HG02571 (cell line): ENCODE measurements at regions not wholly inside any gene's neighbourhood (a gene's known extent, or its start where the extent isn't known, plus 50 kb on each side); places are given as distances from the start of the nearest gene placed in this dataset.
"Not testable (repeated sequence)": the region's sequence is repeated elsewhere in the genome, so short reads cannot be mapped to it uniquely, and the experiment has no call there.

Experiments used
- ATAC-seq: cut with Tn5 transposase; IDR thresholded peaks from one replicate; pipeline ENCODE4 v1.9.1; 2021; ENCODE audit warnings: mild to moderate bottlenecking, moderate library complexity; ENCODE audit not compliant: unreplicated experiment

DNA sequence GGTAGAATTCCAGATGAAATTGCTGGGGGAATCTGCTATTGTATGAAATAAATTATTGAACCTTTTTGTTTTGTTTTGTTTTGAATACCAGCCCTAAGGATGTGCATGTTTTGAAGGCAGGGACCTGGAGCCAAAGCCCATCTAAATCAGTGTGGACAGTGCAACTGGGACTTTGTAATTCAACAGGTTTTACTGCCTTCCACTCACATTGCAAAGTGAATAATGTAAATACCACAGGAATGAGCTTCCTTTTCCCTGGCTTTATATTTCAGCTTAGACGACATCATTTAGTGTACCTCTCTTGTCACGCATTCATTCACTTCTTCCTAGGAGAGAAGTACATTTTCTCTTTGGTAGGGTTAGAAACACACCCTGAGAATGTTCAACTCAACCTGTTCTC is 795.0 kb downstream of the CENPC start:
- no peak for ATAC-seq

DNA sequence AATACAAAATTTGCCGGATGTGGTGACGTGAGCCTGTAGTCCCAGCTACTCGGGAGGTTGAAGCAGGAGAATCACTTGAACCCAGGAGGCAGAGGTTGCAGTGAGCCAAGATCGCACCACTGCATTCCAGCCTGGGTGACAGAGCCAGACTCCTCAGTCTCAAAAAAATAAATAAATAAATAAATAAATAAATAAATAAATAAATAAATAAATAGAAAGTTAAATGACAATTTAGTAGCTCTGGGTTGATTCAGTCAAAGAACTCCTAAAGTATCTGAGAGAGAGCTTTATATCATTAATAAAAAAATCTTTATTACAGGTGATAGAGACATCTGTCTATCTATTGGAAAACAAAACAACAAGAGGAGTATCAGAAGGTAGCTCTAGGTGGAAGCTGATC is 798.4 kb downstream of the CENPC start:
- ATAC-seq, result not testable (repeated sequence)

DNA sequence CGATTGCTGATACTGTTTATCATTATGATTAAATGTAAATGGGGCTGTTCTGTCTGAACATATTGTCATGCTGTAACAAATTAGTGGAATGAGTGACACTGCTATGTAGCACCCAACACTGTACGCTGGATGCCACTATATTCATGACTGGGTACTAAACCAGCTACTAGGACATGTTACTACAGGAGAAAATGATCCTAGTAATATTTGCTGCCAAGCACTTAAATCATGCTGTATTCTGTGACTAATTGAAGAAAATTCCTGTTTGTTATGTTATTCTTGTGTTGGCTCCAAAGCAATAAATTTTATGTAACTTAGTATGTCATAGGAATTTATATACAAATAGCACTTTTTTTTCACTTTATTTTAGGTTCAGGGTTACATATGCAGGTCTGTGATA is 804.2 kb downstream of the CENPC start:
- ATAC-seq, result no peak

DNA sequence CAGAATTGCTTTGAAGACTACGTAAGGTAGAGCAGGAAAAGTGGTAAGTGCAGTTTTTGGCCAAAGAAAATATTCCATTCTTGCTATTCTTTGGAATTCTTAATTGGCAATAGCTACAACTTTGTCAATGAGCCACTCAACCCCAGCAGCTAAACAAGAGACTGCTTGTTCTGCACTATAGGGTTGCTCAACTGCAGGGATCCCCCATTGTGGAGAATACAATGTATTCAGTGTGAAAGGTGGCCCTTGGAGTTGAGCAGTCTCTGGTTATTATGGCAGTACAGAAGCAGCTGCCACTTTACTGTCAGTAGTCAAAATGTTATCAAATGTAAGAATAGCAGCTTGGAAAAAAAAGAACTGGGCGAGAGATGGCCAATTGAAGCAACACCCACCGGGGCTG is 808.7 kb downstream of the CENPC start:
- ATAC-seq, result no peak

DNA sequence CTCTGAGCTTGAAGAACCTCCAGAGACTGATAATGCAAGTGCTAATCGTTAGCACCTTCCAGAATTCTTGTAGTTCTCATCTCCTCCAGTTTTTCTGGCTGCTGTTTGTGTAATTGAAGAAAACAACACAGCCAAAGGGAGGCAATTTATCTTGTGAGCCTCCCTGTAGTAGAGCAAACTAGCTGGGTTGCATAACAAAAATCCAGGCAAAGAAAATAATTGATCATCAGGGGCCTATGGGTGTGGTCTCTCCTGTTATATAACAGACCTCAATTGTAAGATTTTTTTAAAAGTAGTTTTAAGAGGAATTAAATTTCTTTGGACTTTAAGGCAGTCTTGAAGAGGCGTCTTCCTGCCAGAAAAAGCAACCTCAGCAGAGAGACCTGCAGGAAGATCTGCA is 817.0 kb downstream of the CENPC start:
- no peak for ATAC-seq

DNA sequence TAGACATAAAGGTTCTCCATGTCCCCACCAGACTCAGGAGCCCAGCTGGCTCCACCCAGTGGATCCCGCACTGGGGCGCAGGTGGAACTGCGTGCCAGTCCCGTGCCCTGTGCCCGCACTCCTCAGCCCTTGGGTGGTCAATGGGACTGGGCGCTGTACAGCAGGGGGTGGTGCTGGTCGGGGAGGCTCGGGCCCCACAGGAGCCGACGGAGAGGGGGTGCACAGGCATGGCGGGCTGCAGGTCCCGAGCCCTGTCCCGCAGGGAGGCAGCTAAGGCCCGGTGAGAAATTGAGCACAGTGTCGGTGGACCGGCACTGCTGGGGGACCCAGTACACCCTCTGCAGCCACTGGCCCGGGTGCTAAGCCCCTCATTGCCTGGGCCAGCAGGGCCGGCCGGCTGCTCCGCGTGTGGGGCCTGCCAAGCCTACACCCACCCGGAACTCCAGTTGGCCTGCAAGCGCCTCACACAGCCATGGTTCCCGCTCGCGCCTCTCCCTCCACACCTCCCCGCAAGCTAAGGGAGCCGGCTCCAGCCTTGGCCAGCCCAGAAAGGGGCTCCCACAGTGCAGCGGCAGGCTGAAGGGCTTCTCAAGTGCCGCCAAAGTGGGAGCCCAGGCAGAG is 832.9 kb downstream of the CENPC start:
- ATAC-seq, result not testable (repeated sequence)

DNA sequence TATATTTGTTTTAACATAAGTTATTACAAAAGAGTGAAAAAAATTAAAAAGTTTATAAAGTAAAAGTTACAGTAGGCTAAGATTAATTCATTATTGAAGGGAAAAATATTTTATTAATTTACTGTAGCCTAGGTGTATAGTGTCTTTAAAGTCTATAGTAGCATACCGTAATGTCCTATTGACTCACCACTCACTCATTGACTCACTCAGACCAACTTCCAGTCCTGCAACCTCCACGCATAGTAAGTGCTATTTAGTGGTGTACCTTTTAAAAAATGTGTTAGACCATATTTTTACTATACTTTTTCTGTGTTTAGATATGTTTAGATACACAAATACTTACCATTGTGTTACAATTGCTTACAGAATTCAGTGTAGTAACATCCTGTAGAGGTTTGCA is 841.1 kb downstream of the CENPC start:
- no peak for ATAC-seq

DNA sequence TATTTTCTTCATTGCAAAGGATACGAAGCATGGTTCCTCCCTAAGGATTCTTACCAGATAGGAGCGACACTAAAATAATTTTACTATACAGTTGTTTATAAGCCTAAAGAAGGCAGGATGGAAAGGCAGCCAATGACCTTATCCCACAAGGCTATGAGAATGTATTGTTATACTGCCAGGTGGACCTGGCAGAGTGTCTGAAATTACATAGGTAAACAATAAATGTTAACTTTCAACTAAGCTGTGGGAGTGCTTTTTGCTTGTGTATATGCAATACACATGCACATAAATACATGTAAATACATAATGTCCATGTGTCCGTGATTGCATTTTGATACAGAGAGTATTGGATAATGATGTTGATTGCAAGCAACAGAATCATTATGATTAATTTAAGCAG is 850.6 kb downstream of the CENPC start:
- no peak for ATAC-seq

DNA sequence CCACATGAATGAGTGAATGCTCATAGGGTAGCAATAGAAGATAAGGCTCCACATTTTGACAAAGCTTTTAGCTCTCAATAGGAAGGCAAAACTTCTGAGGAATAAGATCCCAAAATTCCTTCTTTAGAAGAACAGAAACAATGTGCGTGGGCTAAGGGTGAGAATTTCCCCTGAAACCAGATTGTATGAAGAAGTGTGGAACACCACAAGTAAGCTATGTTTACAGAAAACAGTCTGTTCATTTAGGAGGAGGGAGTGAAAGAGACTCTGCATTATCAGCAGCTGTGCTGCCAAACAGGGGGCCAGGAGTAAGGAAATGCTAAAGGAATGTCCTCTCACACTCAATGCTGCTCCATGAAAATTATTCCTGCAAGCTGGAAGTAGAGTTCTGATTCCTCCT is 851.6 kb downstream of the CENPC start:
- no peak for ATAC-seq

DNA sequence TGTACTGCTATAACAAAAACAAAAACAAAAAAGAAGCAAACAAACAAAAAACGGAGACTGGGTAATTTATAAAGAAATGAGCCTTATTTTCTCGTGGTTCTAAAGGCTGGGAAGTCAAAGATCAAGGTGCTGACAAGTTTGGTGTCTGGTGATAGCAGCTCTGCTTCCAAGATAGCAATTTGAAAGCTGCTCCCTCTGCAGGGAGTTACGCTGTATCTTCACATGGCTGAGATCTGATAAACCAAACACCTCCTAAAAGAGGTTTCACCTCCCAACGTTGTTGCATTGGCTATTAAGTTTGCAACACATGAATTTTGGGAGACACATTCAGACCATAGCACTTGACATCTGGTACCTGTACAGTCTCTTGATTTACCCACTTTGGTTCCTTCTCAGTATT is 854.2 kb downstream of the CENPC start:
- no peak for ATAC-seq

DNA sequence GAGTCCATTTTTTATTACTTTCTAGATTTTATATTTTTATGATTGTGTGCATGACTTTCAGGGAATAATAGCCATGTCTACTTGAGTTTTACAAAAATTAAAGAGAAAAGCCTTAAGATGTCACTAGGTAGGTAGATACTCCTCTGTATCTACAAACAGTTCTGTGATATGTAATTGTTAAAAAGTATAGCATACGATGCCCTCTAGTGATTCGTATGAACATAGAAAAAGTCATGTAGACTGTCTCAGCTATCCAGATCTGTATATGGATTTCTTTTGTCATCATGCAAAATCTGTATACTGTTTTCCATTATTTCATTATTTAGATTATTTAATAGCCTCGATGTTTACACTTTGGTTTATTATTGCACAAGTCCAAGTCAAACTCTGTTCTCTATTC is 856.6 kb downstream of the CENPC start:
- ATAC-seq, result no peak

DNA sequence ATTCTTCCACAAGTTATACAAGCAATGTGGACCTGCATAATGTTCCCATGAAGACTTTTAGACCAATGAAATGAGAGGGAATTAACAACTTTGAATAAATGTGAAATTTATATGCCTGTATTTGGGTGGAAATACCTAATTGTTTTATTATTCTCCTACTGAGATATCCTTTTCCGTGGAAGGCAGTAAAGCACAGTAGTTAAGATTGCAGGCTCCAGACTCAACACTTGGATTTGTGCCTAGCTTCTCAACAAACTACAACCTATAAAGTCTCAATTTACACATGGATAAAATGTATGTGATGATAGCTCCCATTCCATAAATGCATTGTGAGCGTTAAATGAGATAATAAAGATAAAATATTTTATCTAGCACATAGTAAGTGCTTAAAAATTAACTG is 857.8 kb downstream of the CENPC start:
- ATAC-seq, result no peak

DNA sequence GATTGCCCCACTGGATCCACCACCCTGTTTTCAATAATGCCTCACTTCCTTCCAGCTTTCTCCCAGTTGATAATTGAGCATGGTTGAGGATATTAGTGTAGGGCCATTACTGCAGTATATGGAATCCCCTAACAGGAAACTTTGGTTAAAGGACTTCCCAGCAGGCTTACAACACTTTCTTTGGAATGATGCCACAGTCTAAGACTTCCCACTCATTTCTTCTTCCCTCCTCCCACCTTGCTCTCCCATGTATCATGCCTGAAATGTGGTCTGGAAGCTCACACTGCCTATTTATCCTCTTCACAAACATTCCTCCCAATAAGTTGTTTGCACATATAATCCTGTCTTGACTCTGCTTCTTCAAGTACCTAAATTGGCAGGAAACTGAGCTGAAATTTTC is 863.3 kb downstream of the CENPC start:
- no peak for ATAC-seq

DNA sequence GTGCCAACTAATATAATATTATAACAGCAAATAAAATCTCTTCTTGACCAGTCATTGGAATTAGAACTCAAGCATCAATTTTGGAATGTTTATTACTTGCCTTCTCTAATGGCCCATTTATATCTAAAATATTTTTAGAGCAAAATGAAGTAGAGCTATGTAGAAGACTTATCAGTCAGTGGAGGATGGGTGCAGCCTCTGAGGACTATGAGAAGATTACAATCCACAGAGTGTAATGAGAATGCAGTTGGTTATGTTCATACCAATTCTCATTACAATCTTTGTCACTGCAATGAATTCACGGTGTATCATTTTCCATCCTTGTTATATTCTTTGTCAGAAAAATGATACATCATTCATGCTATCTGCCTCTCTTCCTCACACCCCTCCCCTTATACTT is 878.1 kb downstream of the CENPC start:
- ATAC-seq, result no peak

DNA sequence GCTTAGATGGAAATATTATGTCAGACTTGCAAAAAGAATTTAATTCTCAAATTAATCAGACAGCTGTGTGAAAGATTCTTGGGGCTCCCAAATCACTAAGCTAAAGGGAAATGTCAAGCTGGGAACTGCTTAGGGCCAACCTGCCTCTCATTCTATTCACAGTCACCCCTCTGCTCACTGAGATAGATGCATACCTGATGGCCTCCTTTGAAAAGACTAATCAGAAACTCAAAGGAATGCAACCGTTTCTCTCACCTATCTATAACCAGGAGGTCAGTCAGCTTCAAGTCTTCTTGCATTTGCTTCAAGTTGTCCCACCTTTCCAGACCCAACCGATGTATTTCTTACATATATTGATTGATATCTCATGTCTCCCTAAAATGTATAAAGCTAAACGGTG is 882.7 kb downstream of the CENPC start:
- ATAC-seq, result no peak

DNA sequence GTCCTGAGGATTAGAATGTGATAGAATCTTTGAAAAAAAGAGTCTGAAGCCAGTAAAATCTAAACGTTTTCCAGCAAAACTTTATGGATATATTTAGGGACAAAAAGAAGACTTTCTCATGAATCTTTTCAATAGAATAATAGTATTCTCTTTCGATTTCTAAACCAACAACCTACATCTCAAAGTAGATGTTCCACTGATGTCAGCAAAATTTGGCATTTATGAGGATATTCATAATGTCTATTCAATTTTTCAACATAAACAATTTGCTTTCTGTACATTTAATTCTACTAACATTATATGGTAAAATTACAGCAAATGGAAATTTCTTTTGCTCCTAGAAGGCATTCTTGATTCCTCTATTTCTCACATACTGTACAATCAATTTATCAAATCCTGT is 886.5 kb downstream of the CENPC start:
- ATAC-seq, result no peak

DNA sequence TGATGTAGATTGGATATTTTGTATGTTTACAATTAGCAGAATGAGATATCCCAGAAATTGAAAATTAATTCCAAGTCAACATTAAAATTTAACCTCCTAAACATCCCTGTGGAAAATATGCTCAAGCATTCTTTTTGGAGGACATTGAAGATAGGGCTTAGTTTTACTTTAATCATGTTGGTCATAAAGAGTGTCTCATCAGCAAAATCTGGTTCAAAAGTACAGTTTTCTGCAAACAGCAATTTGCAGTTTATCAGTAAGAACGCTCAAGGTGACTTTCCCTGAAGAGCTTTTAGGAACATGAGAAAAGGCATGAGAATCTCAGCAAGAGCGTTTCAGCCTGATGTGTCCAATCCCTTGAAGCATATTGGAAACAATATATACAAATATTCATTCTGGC is 889.8 kb downstream of the CENPC start:
- ATAC-seq, result no peak

DNA sequence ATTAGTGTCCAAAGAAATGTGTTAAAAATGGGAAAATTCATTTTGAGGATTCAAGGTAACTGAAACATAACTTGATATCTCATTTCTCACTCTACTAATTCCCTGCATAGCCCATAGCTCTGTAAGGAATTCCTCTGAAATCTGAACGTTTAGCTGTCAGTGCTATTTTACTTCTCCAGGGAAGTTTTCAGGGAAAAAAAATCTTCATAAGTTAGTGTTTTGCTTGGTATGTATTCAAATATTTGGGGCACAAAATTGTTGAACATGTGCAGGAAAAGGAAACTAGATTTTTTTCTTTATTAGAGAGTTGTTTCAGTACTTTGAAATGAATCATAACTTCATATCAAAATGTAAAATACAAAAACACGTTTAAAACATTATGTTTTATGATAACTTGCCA is 891.4 kb downstream of the CENPC start:
- no peak for ATAC-seq

DNA sequence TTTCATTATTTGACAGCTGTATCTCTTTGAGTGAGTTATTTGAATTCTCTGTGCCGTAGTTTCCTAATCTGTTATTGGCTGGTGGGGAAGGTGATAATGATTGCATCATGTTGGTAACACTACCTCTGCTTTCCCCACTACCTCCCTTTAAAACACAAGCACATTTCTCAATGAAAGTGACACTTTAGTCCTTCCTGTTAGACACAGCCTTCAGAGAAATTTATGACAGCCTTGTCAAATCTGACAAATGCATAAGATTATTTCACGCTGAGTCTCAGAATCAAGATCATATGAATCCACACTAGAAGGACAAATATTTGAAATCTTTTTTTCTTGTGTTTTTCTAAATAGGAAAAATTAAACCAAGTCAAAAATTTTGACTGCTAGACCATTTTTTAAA is 896.1 kb downstream of the CENPC start:
- no peak for ATAC-seq

DNA sequence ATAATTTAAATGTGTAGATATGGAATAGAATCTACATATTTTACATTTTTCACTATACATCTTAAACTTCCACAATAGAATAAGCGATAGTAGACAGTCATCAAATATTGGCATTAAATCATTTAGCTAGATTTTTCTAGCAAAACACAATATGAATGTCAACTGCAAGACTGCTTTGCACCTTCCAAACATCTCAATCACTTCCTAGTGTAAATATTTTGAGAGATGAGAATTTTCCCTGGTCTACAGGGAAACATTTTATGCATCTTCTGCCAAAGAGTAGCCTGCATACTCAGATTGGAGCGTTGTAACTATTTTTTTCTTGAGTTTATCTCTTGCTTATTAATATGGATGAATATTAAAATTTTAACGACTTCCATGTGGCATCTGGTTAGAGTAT is 897.4 kb downstream of the CENPC start:
- ATAC-seq, result no peak

DNA sequence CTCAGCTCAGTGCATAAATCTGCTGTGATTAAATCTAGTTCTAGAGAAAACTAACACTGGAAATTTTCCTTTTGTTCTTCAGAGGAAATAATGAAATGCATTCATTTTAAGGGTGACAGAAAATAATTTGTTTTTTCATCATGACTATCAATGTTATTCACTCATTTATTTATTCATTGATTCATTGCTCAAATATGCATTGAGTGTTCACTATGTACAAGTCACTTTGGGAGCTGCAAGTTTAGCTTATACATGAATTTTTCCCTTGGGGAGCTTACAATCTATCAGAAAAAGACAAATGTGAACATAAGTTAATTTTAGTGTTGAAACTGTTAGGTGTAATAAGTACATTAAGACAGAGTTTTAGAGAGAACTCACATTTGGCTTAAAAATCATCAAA is 897.8 kb downstream of the CENPC start:
- ATAC-seq, result no peak

DNA sequence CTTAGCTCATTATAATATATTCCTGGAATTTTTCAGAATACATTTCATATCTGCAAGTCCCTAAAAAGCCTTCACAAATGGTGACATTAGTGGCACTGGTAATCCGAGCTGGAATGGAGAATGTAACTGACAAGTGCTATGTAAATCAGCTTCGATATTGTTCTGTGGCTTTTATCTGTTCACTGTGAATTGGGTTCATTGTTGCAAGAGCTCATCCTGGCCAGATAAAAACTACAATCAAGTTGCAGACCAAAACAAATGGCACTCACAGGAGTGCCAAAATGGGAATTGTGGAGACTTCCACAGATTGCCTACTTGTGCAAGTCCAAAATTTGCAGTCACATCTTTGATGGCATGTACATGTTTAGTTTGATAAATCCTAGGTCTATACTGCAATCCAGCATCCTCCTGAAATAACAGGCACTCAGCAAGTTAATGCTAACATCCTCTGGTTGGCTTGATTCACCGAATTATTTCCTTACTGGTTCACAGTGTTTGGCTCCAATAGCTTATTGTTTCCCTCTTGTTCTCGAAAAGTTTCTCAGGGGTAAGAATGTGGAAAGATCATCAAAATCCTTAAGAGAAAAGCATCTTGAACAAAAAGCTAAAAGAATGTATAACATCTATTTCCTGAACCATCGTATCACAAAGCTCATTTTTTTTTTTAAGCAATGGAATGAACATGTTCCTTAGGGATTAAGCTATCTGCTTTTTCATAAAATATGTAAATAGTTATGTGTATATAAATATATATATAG is 904.9 kb downstream of the CENPC start:
- ATAC-seq, result no peak

DNA sequence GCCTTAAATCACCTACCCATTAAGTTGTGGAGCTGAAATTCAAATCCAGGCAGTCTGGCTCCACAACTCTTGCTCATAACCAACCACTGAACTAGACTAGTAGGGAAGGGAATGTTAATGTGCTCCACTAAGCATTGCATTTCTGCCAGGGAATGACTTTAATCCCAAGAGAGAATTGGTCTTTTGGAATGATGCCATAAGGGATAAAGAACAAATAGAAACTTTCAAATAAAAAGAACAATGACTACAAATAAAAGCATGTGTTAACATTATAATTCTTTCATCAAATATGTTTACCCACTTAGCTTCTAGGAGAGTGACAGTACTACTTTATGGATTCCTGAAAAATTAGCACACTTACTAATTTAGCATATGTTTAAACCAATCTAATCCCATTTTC is 905.9 kb downstream of the CENPC start:
- ATAC-seq, result no peak
